GM12878 (cell line): ENCODE measurements at regions not wholly inside any gene's neighbourhood (a gene's known extent, or its start where the extent isn't known, plus 50 kb on each side); places are given as distances from the start of the nearest gene placed in this dataset.

ENCODE experiments used
- ATAC-seq: fragments of 200-7000 bp; cut with Tn5 transposase; 3 replicates; pipeline ENCODE4 v1.9.1; 2020; ENCODE audit warnings: mild to moderate bottlenecking, moderate library complexity
- BruUV-seq: library from RNA; stranded (reverse); fragments of 400-500 nt; replicated peaks from 2 replicates; lab custom pipeline; 2021; lab: Mats Ljungman, UMichigan
- CTCF ChIA-PET: fragments of 300-600 bp; sonication (Branson Sonifier 250); formaldehyde crosslinking; extraction: SDS; loops from one replicate; lab custom pipeline; 2021; ENCODE audit warnings: inconsistent platforms; lab: Yijun Ruan, JAX
- POLR2A ChIA-PET: fragments of 350-600 bp; formaldehyde crosslinking; extraction: SDS; loops from one replicate; lab custom pipeline; 2021; ENCODE audit warnings: inconsistent platforms; lab: Charles Lee
- RAD21 ChIA-PET: fragments of 300-600 bp; sonication (Branson Sonifier 250); formaldehyde crosslinking; loops from one replicate; lab custom pipeline; 2023; ENCODE audit warnings: antibody characterized with exemption; ENCODE audit not compliant: unreplicated experiment; lab: Charles Lee
- SMC1A ChIA-PET: fragments of 300-600 bp; sonication (Branson Sonifier 250); formaldehyde crosslinking; loops from one replicate; lab custom pipeline; 2023; ENCODE audit not compliant: unreplicated experiment, uncharacterized antibody; lab: Charles Lee
- DNase-seq: peaks from one replicate; pipeline ENCODE4 v3.0.0-alpha.2; 2011; ENCODE audit warnings: low read depth, low spot score
- FAIRE-seq: peaks from 3 replicates; lab custom pipeline; 2011; peaks lifted over from hg19 to GRCh38; lab: Jason Lieb, UNC
- H2AFZ ChIP-seq: 2 replicates; pipeline ENCODE4 v1.6.0; 2011; ENCODE audit warnings: low read depth, low read length, control low read depth; ENCODE audit not compliant: control insufficient read depth
- H3K27ac ChIP-seq: 2 replicates; pipeline ENCODE4 v1.5.1; 2011; ENCODE audit warnings: control low read depth; ENCODE audit not compliant: control insufficient read depth, insufficient read depth
- H3K27me3 ChIP-seq, 2 experiments: replicated peaks in 1 of 2; 2 replicates each; pipeline versions ENCODE4 v1.6.0 to v1.6.1; 2011; ENCODE audit warnings: low read length in 1 of 2; ENCODE audit not compliant: control insufficient read depth in 2 of 2, insufficient read depth in 2 of 2
- H3K36me3 ChIP-seq, 2 experiments: 2 replicates each; pipeline ENCODE4 v1.5.1; 2011; ENCODE audit warnings: low read length in 1 of 2; ENCODE audit not compliant: control insufficient read depth in 2 of 2, insufficient read depth in 2 of 2
- H3K4me1 ChIP-seq: 2 replicates; pipeline ENCODE4 v1.6.1; 2011; ENCODE audit warnings: mild to moderate bottlenecking, low read length, moderate library complexity, mixed read lengths; ENCODE audit not compliant: control insufficient read depth, insufficient read depth
- H3K4me2 ChIP-seq: 2 replicates; pipeline ENCODE4 v1.6.0; 2011; ENCODE audit warnings: control low read depth; ENCODE audit not compliant: control insufficient read depth, insufficient read depth
- H3K4me3 ChIP-seq: fragments of 200-600 bp; sonication (generic); 2 replicates; pipeline ENCODE4 v1.5.1; 2016
- H3K79me2 ChIP-seq: 2 replicates; pipeline ENCODE4 v1.6.0; 2011; ENCODE audit warnings: low read length; ENCODE audit not compliant: control insufficient read depth, insufficient read depth
- H3K9ac ChIP-seq: 2 replicates; pipeline ENCODE4 v1.8.0; 2011; ENCODE audit warnings: low read length, control low read depth, mixed read lengths; ENCODE audit not compliant: control insufficient read depth, insufficient read depth
- H3K9me3 ChIP-seq: replicated peaks from 3 replicates; pipeline ENCODE4 v1.5.1; 2011; ENCODE audit warnings: mild to moderate bottlenecking, low read length; ENCODE audit not compliant: control insufficient read depth, insufficient read depth
- H4K20me1 ChIP-seq: 2 replicates; pipeline ENCODE4 v1.6.0; 2011; ENCODE audit not compliant: control insufficient read depth, insufficient read depth
- EP300 ChIP-seq, 2 experiments: fragments of 150-350 bp in 1 of 2; IDR thresholded peaks; 2 replicates each; pipeline ENCODE4 v1.6.1; 2011 to 2012; ENCODE audit warnings: low read depth in 2 of 2, low read length in 2 of 2, borderline replicate concordance in 1 of 2, improper control_type of control experiment in 1 of 2, inconsistent platforms in 1 of 2; ENCODE audit not compliant: control insufficient read depth in 1 of 2
- FOXM1 ChIP-seq: IDR thresholded peaks from 2 replicates; pipeline ENCODE4 v1.6.1; 2012; ENCODE audit warnings: low read depth, mild to moderate bottlenecking, inconsistent platforms, low read length, moderate library complexity
- HCFC1 ChIP-seq: fragments of 150-350 bp; IDR thresholded peaks from 2 replicates; pipeline ENCODE4 v1.6.1; 2014; ENCODE audit warnings: low read length
- NR2C1 ChIP-seq: fragments of 450-650 bp; IDR thresholded peaks from 2 replicates; pipeline ENCODE4 v1.6.1; 2017; ENCODE audit warnings: antibody characterized with exemption, mild to moderate bottlenecking, moderate library complexity
- PML ChIP-seq: IDR thresholded peaks from 2 replicates; pipeline ENCODE4 v1.6.1; 2012; ENCODE audit warnings: low read length, inconsistent platforms
- RCOR1 ChIP-seq: conservative IDR thresholded peaks from 2 replicates; pipeline ENCODE4 v1.6.1; 2012; ENCODE audit warnings: low read depth, low read length, improper control_type of control experiment
- SMAD1 ChIP-seq: fragments of 450-650 bp; IDR thresholded peaks from 2 replicates; pipeline ENCODE4 v1.6.1; 2018; ENCODE audit warnings: mild to moderate bottlenecking, low read depth; ENCODE audit not compliant: partially characterized antibody
- SP1 ChIP-seq: IDR thresholded peaks from one replicate; pipeline ENCODE4 v1.6.1; 2011; ENCODE audit warnings: low read depth, low read length
- STAT3 ChIP-seq: IDR thresholded peaks from 2 replicates; pipeline ENCODE4 v1.6.1; 2011; ENCODE audit warnings: low read depth, low read length, improper control_type of control experiment
- ZNF274 ChIP-seq: IDR thresholded peaks from one replicate; pipeline ENCODE4 v1.8.0; 2011; ENCODE audit not compliant: insufficient read length, insufficient read depth
- ZNF384 ChIP-seq: IDR thresholded peaks from 2 replicates; pipeline ENCODE4 v1.6.1; 2012; ENCODE audit warnings: low read depth, mild to moderate bottlenecking, low read length, improper control_type of control experiment, borderline replicate concordance
- WGBS: methylation state at CpG from one replicate; pipeline ENCODE4 v1.1.6; 2016; ENCODE audit warnings: low lambda C conversion rate; ENCODE audit not compliant: insufficient replicate concordance, insufficient coverage; ENCODE audit errors: missing lambda C conversion rate; 5-methylcytosine and 5-hydroxymethylcytosine counted together
- in situ Hi-C: fragments of 300-500 bp; cut with MboI; formaldehyde crosslinking; loops from 9 replicates; pipeline ENCODE4 v1.14.3; 2018; ENCODE audit warnings: mixed read lengths
- intact Hi-C: fragments of 100-400 bp; cut with micrococcal nuclease; formaldehyde crosslinking; loops from one replicate; pipeline ENCODE4 v1.14.2; 2022; ENCODE audit not compliant: unreplicated experiment
- TF ChIP-seq, protein P1 (sequence below): fragments of 450-650 bp; IDR thresholded peaks from 2 replicates; pipeline ENCODE4 v1.6.1; 2014; ENCODE audit warnings: mild to moderate bottlenecking
- TF ChIP-seq, protein P2 (sequence below): fragments of 450-650 bp; IDR thresholded peaks from 2 replicates; pipeline ENCODE4 v1.6.1; 2016; ENCODE audit warnings: mild to moderate bottlenecking

DNA sequence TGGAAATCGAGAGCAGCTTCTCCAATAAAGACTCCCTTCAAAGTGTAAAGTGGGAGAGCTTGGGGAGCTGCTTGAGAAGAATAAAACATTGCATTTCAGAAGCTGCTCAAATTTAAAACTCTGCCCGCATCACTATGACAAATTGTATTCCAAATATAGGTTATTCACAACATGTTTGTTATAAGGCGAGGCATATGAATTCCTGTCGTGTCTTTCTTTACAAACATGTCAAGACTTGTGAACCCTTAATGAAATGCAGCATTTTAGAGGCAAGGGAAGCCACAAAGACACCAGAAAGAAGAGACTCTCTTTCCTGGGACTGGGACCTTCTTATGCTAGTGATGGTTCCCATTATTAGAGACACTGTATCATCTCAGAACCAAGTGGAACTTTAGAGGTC lies 311.2 kb downstream of the DHX15 start:
- no peak for FAIRE-seq
- H2AFZ ChIP-seq, result no peak overlapping the region
- POLR2A ChIA-PET, result no interaction called here

More for the DNA sequence above, 311.2 kb downstream of the DHX15 start:
- SMC1A ChIA-PET, result no interaction called here
- H4K20me1 ChIP-seq, result no peaks in the 10 kb centered on the region
- ATAC-seq (no peak), DNase-seq (no peak)
- no peaks in the 10 kb centered on the region for H3K36me3 ChIP-seq
- in situ Hi-C loops (no loop called here), intact Hi-C loops (no loop called here)
- WGBS, result 23% methylated on average over 4 of the region's 4 CpGs
- H3K4me1 ChIP-seq, result no peaks in the 10 kb centered on the region
- no peaks in the 10 kb centered on the region; a peak in 1 of 4 replicates for H3K27me3 ChIP-seq
- H3K9me3 ChIP-seq, result no peaks in the 10 kb centered on the region
- CTCF ChIA-PET, result no interaction called here
- BruUV-seq, result no TSS peak
- TF ChIP-seq, protein P1, sequence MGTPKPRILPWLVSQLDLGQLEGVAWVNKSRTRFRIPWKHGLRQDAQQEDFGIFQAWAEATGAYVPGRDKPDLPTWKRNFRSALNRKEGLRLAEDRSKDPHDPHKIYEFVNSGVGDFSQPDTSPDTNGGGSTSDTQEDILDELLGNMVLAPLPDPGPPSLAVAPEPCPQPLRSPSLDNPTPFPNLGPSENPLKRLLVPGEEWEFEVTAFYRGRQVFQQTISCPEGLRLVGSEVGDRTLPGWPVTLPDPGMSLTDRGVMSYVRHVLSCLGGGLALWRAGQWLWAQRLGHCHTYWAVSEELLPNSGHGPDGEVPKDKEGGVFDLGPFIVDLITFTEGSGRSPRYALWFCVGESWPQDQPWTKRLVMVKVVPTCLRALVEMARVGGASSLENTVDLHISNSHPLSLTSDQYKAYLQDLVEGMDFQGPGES, result no peak
- TF ChIP-seq SP1 (no peak), ZNF274 (no peak), HCFC1 (no peak), PML (no peak), SMAD1 (no peak), STAT3 (no peak), ZNF384 (no peak), EP300 (IDR thresholded peaks at IDR 0.05; ENCODE audit: borderline replicate concordance in 1 of 2, control insufficient read depth in 1 of 2, low read depth in 2 of 2, low read length in 2 of 2) (no peak), NR2C1 (no peak), RCOR1 (no peak), FOXM1 (no peak)
- TF ChIP-seq, protein P2, sequence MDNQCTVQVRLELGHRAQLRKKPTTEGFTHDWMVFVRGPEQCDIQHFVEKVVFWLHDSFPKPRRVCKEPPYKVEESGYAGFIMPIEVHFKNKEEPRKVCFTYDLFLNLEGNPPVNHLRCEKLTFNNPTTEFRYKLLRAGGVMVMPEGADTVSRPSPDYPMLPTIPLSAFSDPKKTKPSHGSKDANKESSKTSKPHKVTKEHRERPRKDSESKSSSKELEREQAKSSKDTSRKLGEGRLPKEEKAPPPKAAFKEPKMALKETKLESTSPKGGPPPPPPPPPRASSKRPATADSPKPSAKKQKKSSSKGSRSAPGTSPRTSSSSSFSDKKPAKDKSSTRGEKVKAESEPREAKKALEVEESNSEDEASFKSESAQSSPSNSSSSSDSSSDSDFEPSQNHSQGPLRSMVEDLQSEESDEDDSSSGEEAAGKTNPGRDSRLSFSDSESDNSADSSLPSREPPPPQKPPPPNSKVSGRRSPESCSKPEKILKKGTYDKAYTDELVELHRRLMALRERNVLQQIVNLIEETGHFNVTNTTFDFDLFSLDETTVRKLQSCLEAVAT, result no peak
- no peak overlapping the region for H3K27ac ChIP-seq
- RAD21 ChIA-PET, result no interaction called here
- H3K4me3 ChIP-seq, result no peak overlapping the region
- no peak overlapping the region for H3K4me2 ChIP-seq
- no peaks in the 10 kb centered on the region for H3K79me2 ChIP-seq
- H3K9ac ChIP-seq, result no peak overlapping the region
